ENCODE measurements at regions not wholly inside any gene's neighbourhood (a gene's known extent, or its start where the extent isn't known, plus 50 kb on each side); places are given as distances from the start of the nearest gene placed in this dataset.

DNA sequence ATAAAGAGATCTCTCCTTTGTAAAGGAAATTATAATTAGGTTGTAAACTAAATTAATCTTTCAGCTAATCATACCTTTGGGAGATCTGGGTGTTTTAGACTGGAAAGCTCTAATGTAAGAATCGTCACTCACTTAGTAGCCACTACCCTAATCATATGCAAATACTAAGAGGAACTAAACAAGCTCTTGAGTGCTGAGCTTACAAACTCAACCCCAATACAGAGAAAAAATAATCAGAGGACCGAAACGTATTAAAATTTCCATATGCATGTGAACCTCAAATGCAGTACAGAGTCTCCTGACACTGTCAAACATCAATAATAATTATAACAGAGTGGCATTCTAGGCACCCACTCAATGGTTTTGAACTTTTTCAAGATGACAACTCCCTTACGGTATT, 235.3 kb upstream of the FOXN3 start:
- no peaks in the 10 kb centered on the region for H3K36me3 ChIP-seq (ENCODE audit: control insufficient read depth in 2 of 3, insufficient read depth in 3 of 3, low read length in 3 of 3)
- H3K4me3 ChIP-seq (ENCODE audit: low read length) = no peak overlapping the region
- H3K27me3 ChIP-seq (ENCODE audit: control insufficient read depth in 2 of 2, insufficient read depth in 2 of 2, low read length in 2 of 2) = no peaks in the 10 kb centered on the region
- intact Hi-C loops (cut with micrococcal nuclease) = no loop called here
- Mint-ChIP-seq H3K4me1 (peaks cover 5 to 20% (median 14%) of the 10 kb centered on the region in 7 donors), H3K36me3 (peaks cover 0 to 13% (median 0%) of the 10 kb centered on the region in 5 donors), H3K9me3 (peaks cover 0 to 14% (median 0%) of the 10 kb centered on the region in 11 donors), H3K4me3 (no peak overlapping the region), H3K27ac (no peak overlapping the region), H3K27me3 (peaks cover 0 to 3% (median 0%) of the 10 kb centered on the region in 5 donors)
- CTCF ChIA-PET = interaction anchor here (0.6 to 1.2 kb wide), 2 partner anchors 14 to 68 kb away, joined by 3 to 4 read pairs; no protein-coding TSS in a partner anchor
- no peak for DNase-seq
- POLR2A ChIA-PET = interaction anchor here (0.5 kb wide), 1 partner anchor 8 kb away, joined by 3 read pairs; no protein-coding TSS in a partner anchor
- no peaks in the 10 kb centered on the region for H3K9me3 ChIP-seq (ENCODE audit: control insufficient read depth in 2 of 3, low read length in 3 of 3)
- no peaks in the 10 kb centered on the region for H3K4me1 ChIP-seq (ENCODE audit: control insufficient read depth in 2 of 2, insufficient read depth in 2 of 2, low read length in 2 of 2)
- H3K27ac ChIP-seq (ENCODE audit: low read depth, low read length) = no peak overlapping the region
- no peak for ATAC-seq

DNA sequence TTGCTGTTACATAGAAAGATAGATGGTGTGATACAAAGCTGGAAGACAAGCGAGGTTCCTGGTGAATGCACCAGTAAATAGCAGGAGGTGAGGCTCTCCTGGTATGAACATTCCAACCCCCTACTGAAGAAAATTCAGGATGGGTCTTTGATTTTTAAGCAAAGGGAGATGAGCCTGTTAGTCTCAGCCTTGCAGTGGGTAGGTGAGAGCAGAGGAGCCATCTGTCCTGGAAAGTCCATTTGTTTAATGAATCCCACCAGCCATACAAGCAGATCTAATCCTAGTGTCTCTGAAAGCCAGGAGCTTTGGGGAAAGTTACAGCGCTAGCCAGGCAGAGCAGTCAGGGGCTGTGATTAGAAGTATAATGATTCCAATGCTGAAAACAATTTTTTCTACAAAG, 234.8 kb upstream of the FOXN3 start:
- ChIA-PET CTCF (interaction anchor here (0.6 to 1.2 kb wide), 2 partner anchors 14 to 69 kb away, joined by 3 to 4 read pairs; no protein-coding TSS in a partner anchor), POLR2A (interaction anchor here (0.6 kb wide), 1 partner anchor 185 kb away, joined by 3 read pairs; no protein-coding TSS in a partner anchor)
- Histone ChIP-seq H3K27ac (ENCODE audit: low read depth, low read length) (no peak overlapping the region), H3K9me3 (ENCODE audit: control insufficient read depth in 2 of 3, low read length in 3 of 3) (no peaks in the 10 kb centered on the region), H3K27me3 (ENCODE audit: control insufficient read depth in 2 of 2, insufficient read depth in 2 of 2, low read length in 2 of 2) (no peaks in the 10 kb centered on the region), H3K4me1 (ENCODE audit: control insufficient read depth in 2 of 2, insufficient read depth in 2 of 2, low read length in 2 of 2) (no peaks in the 10 kb centered on the region), H3K36me3 (ENCODE audit: control insufficient read depth in 2 of 3, insufficient read depth in 3 of 3, low read length in 3 of 3) (no peaks in the 10 kb centered on the region), H3K4me3 (ENCODE audit: low read length) (no peak overlapping the region)
- DNase-seq (no peak), ATAC-seq (no peak)
- intact Hi-C loops (cut with micrococcal nuclease) = no loop called here
- peaks cover 0 to 10% (median 0%) of the 10 kb centered on the region in 11 donors for H3K9me3 Mint-ChIP-seq
- H3K4me1 Mint-ChIP-seq = peaks cover 5 to 20% (median 11%) of the 10 kb centered on the region in 7 donors
- H3K27ac Mint-ChIP-seq = peak overlapping the region in 1 of 9 donors; percentile 47
- H3K36me3 Mint-ChIP-seq = peaks cover 0 to 9% (median 0%) of the 10 kb centered on the region in 5 donors
- H3K4me3 Mint-ChIP-seq = no peak overlapping the region
- peaks cover 0 to 3% (median 0%) of the 10 kb centered on the region in 5 donors for H3K27me3 Mint-ChIP-seq

DNA sequence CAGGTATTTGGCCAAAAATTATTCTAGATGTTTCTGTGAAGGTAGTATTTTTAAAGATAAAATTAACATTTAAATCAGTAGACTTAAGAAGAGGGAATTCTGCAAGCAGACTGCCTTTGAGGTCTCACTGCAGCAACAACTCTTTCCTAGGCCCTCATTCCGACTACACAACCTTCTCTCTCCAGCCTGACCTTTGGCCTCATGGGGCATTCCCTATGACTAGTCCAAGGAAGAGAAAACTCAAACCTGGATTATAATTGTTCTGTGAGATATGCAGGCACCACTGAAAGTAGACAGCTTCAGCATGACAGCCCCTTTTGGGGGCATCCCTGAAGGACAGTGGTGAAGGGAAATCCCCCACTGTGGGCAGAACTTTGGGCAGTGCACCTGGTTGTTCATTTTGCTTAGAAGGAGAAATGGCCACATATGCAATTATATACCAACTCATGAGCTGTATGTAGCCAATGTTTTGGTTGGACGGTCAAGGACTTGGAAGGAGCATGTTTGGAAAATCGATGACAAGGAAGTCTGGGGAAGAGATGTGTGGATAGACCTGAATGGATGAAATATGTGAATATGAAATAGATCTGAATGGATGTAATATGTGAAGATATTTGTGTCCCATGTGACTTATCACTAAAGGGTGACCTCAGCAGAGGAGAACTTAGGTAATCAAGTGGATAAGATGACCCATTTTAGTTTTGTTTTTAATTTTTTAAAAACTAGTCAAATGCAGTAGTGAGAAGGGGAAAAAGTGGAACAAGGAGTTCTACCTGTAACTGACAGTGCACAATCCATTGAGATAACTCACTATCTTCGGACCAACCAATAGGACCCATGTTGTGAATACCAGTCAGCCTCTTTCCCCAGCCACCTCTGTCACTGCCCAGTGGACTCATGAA, 233.3 kb upstream of the FOXN3 start:
- Mint-ChIP-seq H3K36me3 (peaks cover 0 to 4% (median 0%) of the 10 kb centered on the region in 5 donors), H3K9me3 (peaks cover 0 to 4% (median 0%) of the 10 kb centered on the region in 11 donors), H3K27ac (peak overlapping the region in 1 of 9 donors; percentile 34), H3K4me1 (peaks cover 4 to 20% (median 9%) of the 10 kb centered on the region in 7 donors), H3K27me3 (peaks cover 0 to 3% (median 0%) of the 10 kb centered on the region in 5 donors), H3K4me3 (no peak overlapping the region)
- Histone ChIP-seq H3K9me3 (ENCODE audit: control insufficient read depth in 2 of 3, low read length in 3 of 3) (no peaks in the 10 kb centered on the region), H3K36me3 (ENCODE audit: control insufficient read depth in 2 of 3, insufficient read depth in 3 of 3, low read length in 3 of 3) (no peaks in the 10 kb centered on the region), H3K27ac (ENCODE audit: low read depth, low read length) (no peak overlapping the region), H3K27me3 (ENCODE audit: control insufficient read depth in 2 of 2, insufficient read depth in 2 of 2, low read length in 2 of 2) (no peaks in the 10 kb centered on the region), H3K4me3 (ENCODE audit: low read length) (no peak overlapping the region), H3K4me1 (ENCODE audit: control insufficient read depth in 2 of 2, insufficient read depth in 2 of 2, low read length in 2 of 2) (no peaks in the 10 kb centered on the region)
- no peak for ATAC-seq
- ChIA-PET POLR2A (interaction anchor here (1.2 kb wide), 1 partner anchor 12 kb away, joined by 4 read pairs; no protein-coding TSS in a partner anchor), CTCF (no interaction called here)
- DNase-seq = no peak
- intact Hi-C loops (cut with micrococcal nuclease) = no loop called here

- POLR2A ChIA-PET = interaction anchor here (1.2 kb wide), 1 partner anchor 11 kb away, joined by 4 read pairs; no protein-coding TSS in a partner anchor
- Mint-ChIP-seq H3K36me3 (peaks cover 0 to 4% (median 0%) of the 10 kb centered on the region in 5 donors), H3K4me3 (no peak overlapping the region), H3K27me3 (peaks cover 0 to 3% (median 0%) of the 10 kb centered on the region in 5 donors), H3K9me3 (peaks cover 0 to 4% (median 0%) of the 10 kb centered on the region in 11 donors), H3K4me1 (peaks cover 1 to 20% (median 9%) of the 10 kb centered on the region in 7 donors), H3K27ac (no peak overlapping the region)
- Histone ChIP-seq H3K27me3 (ENCODE audit: control insufficient read depth in 2 of 2, insufficient read depth in 2 of 2, low read length in 2 of 2) (no peaks in the 10 kb centered on the region), H3K4me1 (ENCODE audit: control insufficient read depth in 2 of 2, insufficient read depth in 2 of 2, low read length in 2 of 2) (no peaks in the 10 kb centered on the region), H3K4me3 (ENCODE audit: low read length) (no peak overlapping the region), H3K27ac (ENCODE audit: low read depth, low read length) (no peak overlapping the region), H3K9me3 (ENCODE audit: control insufficient read depth in 2 of 3, low read length in 3 of 3) (no peaks in the 10 kb centered on the region), H3K36me3 (ENCODE audit: control insufficient read depth in 2 of 3, insufficient read depth in 3 of 3, low read length in 3 of 3) (no peaks in the 10 kb centered on the region)
- ATAC-seq (no peak), DNase-seq (no peak)
- intact Hi-C loops (cut with micrococcal nuclease) = no loop called here
- CTCF ChIA-PET = no interaction called here
Measured at GRCh38 chr14:89649451-89650075, 232.5 kb upstream of the FOXN3 start.

DNA sequence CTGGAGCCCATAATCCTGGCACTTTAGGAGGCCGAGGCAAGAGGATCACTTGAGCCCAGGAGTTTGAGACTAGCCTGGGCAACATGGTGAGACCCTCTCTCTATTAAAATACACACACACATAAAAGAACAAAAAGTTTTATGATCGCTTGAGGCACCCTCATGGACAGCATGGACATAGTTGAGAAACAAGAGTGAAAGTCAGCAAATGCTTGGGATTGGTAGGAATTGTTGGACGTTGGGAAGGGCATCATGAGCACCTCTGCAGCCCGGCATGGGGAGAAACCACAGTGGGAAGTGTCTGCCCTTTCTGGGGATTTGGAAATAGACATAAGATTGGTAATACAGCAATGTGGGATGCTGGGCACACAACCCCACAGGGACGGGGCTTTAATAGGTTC, 231.9 kb upstream of the FOXN3 start:
- no peak overlapping the region for H3K27ac Mint-ChIP-seq
- Histone ChIP-seq H3K36me3 (ENCODE audit: control insufficient read depth in 2 of 3, insufficient read depth in 3 of 3, low read length in 3 of 3) (no peaks in the 10 kb centered on the region), H3K27ac (ENCODE audit: low read depth, low read length) (no peak overlapping the region), H3K4me1 (ENCODE audit: control insufficient read depth in 2 of 2, insufficient read depth in 2 of 2, low read length in 2 of 2) (no peaks in the 10 kb centered on the region), H3K27me3 (ENCODE audit: control insufficient read depth in 2 of 2, insufficient read depth in 2 of 2, low read length in 2 of 2) (no peaks in the 10 kb centered on the region), H3K9me3 (ENCODE audit: control insufficient read depth in 2 of 3, low read length in 3 of 3) (no peaks in the 10 kb centered on the region), H3K4me3 (ENCODE audit: low read length) (no peak overlapping the region)
- CTCF ChIA-PET = interaction anchor here (0.8 kb wide), 1 partner anchor 70 kb away, joined by 3 read pairs; no protein-coding TSS in a partner anchor
- peaks cover 0 to 3% (median 0%) of the 10 kb centered on the region in 5 donors for H3K27me3 Mint-ChIP-seq
- H3K36me3 Mint-ChIP-seq = peaks cover 0 to 5% (median 0%) of the 10 kb centered on the region in 5 donors
- intact Hi-C loops (cut with micrococcal nuclease) = no loop called here
- peaks cover 1 to 25% (median 11%) of the 10 kb centered on the region in 7 donors for H3K4me1 Mint-ChIP-seq
- ATAC-seq = no peak
- POLR2A ChIA-PET = interaction anchor here (0.7 kb wide), 1 partner anchor 8 kb away, joined by 3 read pairs; no protein-coding TSS in a partner anchor
- DNase-seq = no peak
- H3K9me3 Mint-ChIP-seq = peaks cover 0 to 2% (median 0%) of the 10 kb centered on the region in 11 donors
- H3K4me3 Mint-ChIP-seq = no peak overlapping the region

DNA sequence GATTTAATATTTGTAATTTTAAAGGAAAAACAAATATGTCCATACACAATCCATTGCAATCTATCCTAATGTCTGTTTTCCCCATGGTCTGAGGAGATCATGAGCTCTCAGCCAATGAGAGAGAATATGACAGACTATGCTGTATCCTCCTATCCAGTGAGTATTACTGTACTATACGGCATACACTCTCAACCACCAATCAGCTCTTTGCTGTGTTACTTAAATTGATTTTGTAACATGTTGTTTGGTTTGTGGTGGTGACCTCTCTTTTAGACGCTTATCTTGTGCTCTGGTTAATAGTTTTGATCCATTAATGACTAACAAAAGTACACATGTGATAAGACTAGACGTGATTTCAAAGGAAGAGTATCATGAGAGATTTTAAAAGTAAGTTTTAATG, 231.5 kb upstream of the FOXN3 start:
- H3K36me3 Mint-ChIP-seq = peaks cover 0 to 5% (median 0%) of the 10 kb centered on the region in 5 donors
- H3K27me3 Mint-ChIP-seq = peaks cover 0 to 3% (median 0%) of the 10 kb centered on the region in 5 donors
- intact Hi-C loops (cut with micrococcal nuclease) = no loop called here
- Histone ChIP-seq H3K4me3 (ENCODE audit: low read length) (no peak overlapping the region), H3K4me1 (ENCODE audit: control insufficient read depth in 2 of 2, insufficient read depth in 2 of 2, low read length in 2 of 2) (no peaks in the 10 kb centered on the region), H3K9me3 (ENCODE audit: control insufficient read depth in 2 of 3, low read length in 3 of 3) (no peaks in the 10 kb centered on the region), H3K27me3 (ENCODE audit: control insufficient read depth in 2 of 2, insufficient read depth in 2 of 2, low read length in 2 of 2) (no peaks in the 10 kb centered on the region), H3K27ac (ENCODE audit: low read depth, low read length) (no peak overlapping the region), H3K36me3 (ENCODE audit: control insufficient read depth in 2 of 3, insufficient read depth in 3 of 3, low read length in 3 of 3) (no peaks in the 10 kb centered on the region)
- ChIA-PET POLR2A (interaction anchor here (0.7 to 0.8 kb wide), 2 partner anchors 9 to 12 kb away, joined by 3 read pairs; no protein-coding TSS in a partner anchor), CTCF (interaction anchor here (0.8 kb wide), 1 partner anchor 70 kb away, joined by 3 read pairs; no protein-coding TSS in a partner anchor)
- H3K9me3 Mint-ChIP-seq = peaks cover 0 to 2% (median 0%) of the 10 kb centered on the region in 11 donors
- H3K4me3 Mint-ChIP-seq = no peak overlapping the region
- H3K4me1 Mint-ChIP-seq = peaks cover 1 to 26% (median 11%) of the 10 kb centered on the region in 7 donors
- peak; percentile 52 for ATAC-seq
- DNase-seq = no peak
- no peak overlapping the region for H3K27ac Mint-ChIP-seq

Data from naive thymus-derived CD4-positive, alpha-beta T cell (primary cell).